Effector CD4-positive, alpha-beta T cell (primary cell): ENCODE measurements at regions not wholly inside any gene's neighbourhood (a gene's known extent, or its start where the extent isn't known, plus 50 kb on each side); places are given as distances from the start of the nearest gene placed in this dataset.
"Not testable (repeated sequence)": the region's sequence is repeated elsewhere in the genome, so short reads cannot be mapped to it uniquely, and the experiment has no call there.

Experiments used
- DNase-seq: peaks from one replicate; pipeline ENCODE4 v3.0.0-alpha.2; 2020

- no peak for DNase-seq
Observed at GRCh38 chr6:85278466-85279035, 171.3 kb upstream of the NT5E start.

GRCh38 chr6:85276026-85276425 is 173.9 kb upstream of the NT5E start:
- not testable (repeated sequence) for DNase-seq

- DNase-seq, result no peak
Observed at GRCh38 chr6:85275338-85275985, 174.4 kb upstream of the NT5E start.

- no peak for DNase-seq
Observed at GRCh38 chr6:85273870-85274269, 176.0 kb upstream of the NT5E start.

- DNase-seq, result no peak
Observed at GRCh38 chr6:85273046-85273445, 176.8 kb upstream of the NT5E start.

- DNase-seq, result no peak
Observed at GRCh38 chr6:85272592-85272991, 177.3 kb upstream of the NT5E start.

- no peak for DNase-seq
Observed at GRCh38 chr6:85262621-85263020, 187.3 kb upstream of the NT5E start.

GRCh38 chr6:85261271-85261670 is 188.6 kb upstream of the NT5E start:
- DNase-seq, result no peak

- no peak for DNase-seq
Observed at GRCh38 chr6:85255661-85256060, 194.2 kb upstream of the NT5E start.

GRCh38 chr6:85252552-85252951 is 197.3 kb upstream of the NT5E start:
- DNase-seq, result no peak

- no peak for DNase-seq
Observed at GRCh38 chr6:85252085-85252484, 197.8 kb upstream of the NT5E start.

GRCh38 chr6:85251300-85251699 is 198.6 kb upstream of the NT5E start:
- DNase-seq, result no peak

GRCh38 chr6:85250586-85251220 is 199.2 kb upstream of the NT5E start:
- no peak for DNase-seq

GRCh38 chr6:85245004-85245403 is 204.9 kb upstream of the NT5E start:
- no peak for DNase-seq

GRCh38 chr6:85241498-85242052 is 208.3 kb upstream of the NT5E start:
- no peak for DNase-seq

GRCh38 chr6:85240787-85241385 is 209.0 kb upstream of the NT5E start:
- no peak for DNase-seq

GRCh38 chr6:85237478-85237877 is 212.4 kb upstream of the NT5E start:
- DNase-seq, result no peak

- DNase-seq, result no peak
Observed at GRCh38 chr6:85236636-85237035, 213.2 kb upstream of the NT5E start.

GRCh38 chr6:85227345-85227744 is 222.5 kb upstream of the NT5E start:
- not testable (repeated sequence) for DNase-seq

- DNase-seq, result not testable (repeated sequence)
Observed at GRCh38 chr6:85212794-85213193, 237.1 kb upstream of the NT5E start.

- DNase-seq, result no peak
Observed at GRCh38 chr6:85195243-85195642, 254.6 kb upstream of the NT5E start.

GRCh38 chr6:85193339-85193738 is 256.5 kb upstream of the NT5E start:
- no peak for DNase-seq

GRCh38 chr6:85192596-85192995 is 257.3 kb upstream of the NT5E start:
- DNase-seq, result no peak

GRCh38 chr6:85192186-85192585 is 257.7 kb upstream of the NT5E start:
- DNase-seq, result no peak
